Panc1 (cell line): ENCODE measurements at regions not wholly inside any gene's neighbourhood (a gene's known extent, or its start where the extent isn't known, plus 50 kb on each side); places are given as distances from the start of the nearest gene placed in this dataset.

ENCODE experiments used
- ATAC-seq: fragments of 200-7000 bp; cut with Tn5 transposase; 2 replicates; pipeline ENCODE4 v1.9.1; 2020; ENCODE audit warnings: mild to moderate bottlenecking, moderate library complexity
- BruUV-seq: library from RNA; stranded (reverse); fragments of 400-500 nt; replicated peaks from 2 replicates; lab custom pipeline; 2021; lab: Mats Ljungman, UMichigan
- CTCF ChIA-PET: fragments of 300-600 bp; sonication (Branson Sonifier 250); formaldehyde crosslinking; loops from one replicate; lab custom pipeline; 2022; ENCODE audit warnings: antibody characterized with exemption; lab: Charles Lee
- POLR2A ChIA-PET: fragments of 300-600 bp; sonication (Branson Sonifier 250); formaldehyde crosslinking; loops from one replicate; lab custom pipeline; 2022; ENCODE audit warnings: antibody characterized with exemption; lab: Charles Lee
- DNase-seq: peaks from one replicate; pipeline ENCODE4 v3.0.0-alpha.2; 2010; ENCODE audit warnings: low read depth, low spot score
- H3K27ac ChIP-seq: 2 replicates; pipeline ENCODE4 v1.5.1; 2011; ENCODE audit warnings: mild to moderate bottlenecking, low read length, inconsistent platforms
- H3K27me3 ChIP-seq: fragments of 200-500 bp; sonication (Bioruptor generic); 2 replicates; pipeline ENCODE4 v1.6.0; 2014; ENCODE audit warnings: low read length, inconsistent platforms; ENCODE audit not compliant: control insufficient read depth, insufficient read depth
- H3K36me3 ChIP-seq: fragments of 200-500 bp; sonication (Bioruptor generic); 2 replicates; pipeline ENCODE4 v1.5.1; 2014; ENCODE audit warnings: inconsistent platforms, mild to moderate bottlenecking, low read length, moderate library complexity; ENCODE audit not compliant: control insufficient read depth, insufficient read depth
- H3K4me1 ChIP-seq: 2 replicates; pipeline ENCODE4 v1.5.1; 2011; ENCODE audit warnings: inconsistent platforms, mild to moderate bottlenecking, low read length, moderate library complexity; ENCODE audit not compliant: control insufficient read depth, insufficient read depth
- H3K4me3 ChIP-seq, 2 experiments: 2 replicates each; pipeline ENCODE4 v1.5.1; 2011 to 2012; ENCODE audit warnings: low read depth in 2 of 2, low read length in 2 of 2, mild to moderate bottlenecking in 2 of 2, inconsistent platforms in 1 of 2, moderate library complexity in 1 of 2
- H3K9me3 ChIP-seq: fragments of 200-500 bp; sonication (Bioruptor generic); 2 replicates; pipeline ENCODE4 v1.5.1; 2014; ENCODE audit warnings: low read depth, mild to moderate bottlenecking, inconsistent platforms, low read length, moderate library complexity; ENCODE audit not compliant: control insufficient read depth, insufficient read depth
- POLR2AphosphoS5 ChIP-seq: IDR thresholded peaks from 2 replicates; pipeline ENCODE4 v1.6.1; 2012; ENCODE audit warnings: mild to moderate bottlenecking, low read depth, low read length, moderate library complexity
- REST ChIP-seq, 2 experiments: IDR thresholded peaks; 2 replicates each; pipeline ENCODE4 v1.6.1; 2011 to 2012; ENCODE audit warnings: low read depth in 2 of 2, control low read depth in 1 of 2, low read length in 1 of 2, mild to moderate bottlenecking in 1 of 2, moderate library complexity in 1 of 2; ENCODE audit not compliant: insufficient read depth in 1 of 2
- SIN3A ChIP-seq: IDR thresholded peaks from 2 replicates; pipeline ENCODE4 v1.6.1; 2012; ENCODE audit warnings: low read depth, mild to moderate bottlenecking, low read length, moderate library complexity, borderline replicate concordance; ENCODE audit not compliant: insufficient read depth
- TCF7L2 ChIP-seq: IDR thresholded peaks from 2 replicates; pipeline ENCODE4 v1.6.1; 2011; ENCODE audit warnings: mild to moderate bottlenecking, low read depth, low read length, inconsistent platforms
- in situ Hi-C: cut with HindIII; loops from 2 replicates; pipeline ENCODE4 v1.10.0; 2016; ENCODE audit warnings: low sequenced_read_pairs, low pct_unique_long_range_greater_than_20kb
- intact Hi-C: fragments of 100-400 bp; cut with micrococcal nuclease; formaldehyde crosslinking; loops from one replicate; pipeline ENCODE4 v1.10.0; 2022; ENCODE audit not compliant: unreplicated experiment
- TF ChIP-seq, protein P1 (sequence below): fragments of 450-650 bp; IDR thresholded peaks from 2 replicates; pipeline ENCODE4 v1.5.1; 2017; ENCODE audit warnings: mild to moderate bottlenecking

DNA sequence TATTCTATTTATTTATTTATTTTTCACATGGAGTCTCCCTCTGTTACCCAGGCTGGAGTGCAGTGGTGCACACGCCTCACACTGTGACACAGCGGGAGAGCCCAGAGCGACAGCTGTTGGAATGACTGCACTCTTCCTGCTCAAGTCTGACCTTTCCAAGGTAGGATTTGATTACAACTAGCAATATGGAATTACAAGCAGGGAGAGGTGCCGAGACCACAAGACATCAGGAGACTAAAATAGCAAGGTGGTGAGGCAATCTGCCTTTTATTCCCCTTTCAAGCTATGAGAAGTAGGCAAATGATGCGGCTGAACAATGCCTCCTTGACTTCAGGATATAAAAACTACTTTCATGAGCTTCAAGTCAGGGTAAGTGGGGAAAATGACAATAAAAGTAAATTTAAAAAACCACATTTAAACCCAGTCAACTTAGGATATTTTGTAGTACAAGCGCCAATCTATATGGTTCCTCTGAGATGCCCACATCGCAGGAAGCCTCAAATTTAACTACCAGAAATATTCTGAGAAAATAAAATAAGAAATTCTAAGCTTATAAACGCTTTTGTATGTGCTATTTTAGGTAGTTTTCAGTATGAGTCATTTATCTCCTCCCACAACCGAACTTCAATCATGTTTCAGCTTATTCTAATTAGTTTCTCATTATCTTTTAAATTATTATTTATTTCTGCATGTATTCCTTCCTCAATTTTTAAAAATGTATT, 146.9 kb upstream of the SGK1 start:
- H3K9me3 ChIP-seq = no peaks in the 10 kb centered on the region
- TF ChIP-seq POLR2AphosphoS5 (no peak), TCF7L2 (no peak), REST (IDR thresholded peaks at IDR 0.05; ENCODE audit: insufficient read depth in 1 of 2, low read depth in 2 of 2, low read length in 1 of 2) (no peak), SIN3A (no peak)
- TF ChIP-seq, protein P1, sequence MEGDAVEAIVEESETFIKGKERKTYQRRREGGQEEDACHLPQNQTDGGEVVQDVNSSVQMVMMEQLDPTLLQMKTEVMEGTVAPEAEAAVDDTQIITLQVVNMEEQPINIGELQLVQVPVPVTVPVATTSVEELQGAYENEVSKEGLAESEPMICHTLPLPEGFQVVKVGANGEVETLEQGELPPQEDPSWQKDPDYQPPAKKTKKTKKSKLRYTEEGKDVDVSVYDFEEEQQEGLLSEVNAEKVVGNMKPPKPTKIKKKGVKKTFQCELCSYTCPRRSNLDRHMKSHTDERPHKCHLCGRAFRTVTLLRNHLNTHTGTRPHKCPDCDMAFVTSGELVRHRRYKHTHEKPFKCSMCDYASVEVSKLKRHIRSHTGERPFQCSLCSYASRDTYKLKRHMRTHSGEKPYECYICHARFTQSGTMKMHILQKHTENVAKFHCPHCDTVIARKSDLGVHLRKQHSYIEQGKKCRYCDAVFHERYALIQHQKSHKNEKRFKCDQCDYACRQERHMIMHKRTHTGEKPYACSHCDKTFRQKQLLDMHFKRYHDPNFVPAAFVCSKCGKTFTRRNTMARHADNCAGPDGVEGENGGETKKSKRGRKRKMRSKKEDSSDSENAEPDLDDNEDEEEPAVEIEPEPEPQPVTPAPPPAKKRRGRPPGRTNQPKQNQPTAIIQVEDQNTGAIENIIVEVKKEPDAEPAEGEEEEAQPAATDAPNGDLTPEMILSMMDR = no peak
- H3K27me3 ChIP-seq = no peaks in the 10 kb centered on the region
- ChIA-PET POLR2A (interaction anchor here (0.6 kb wide), 1 partner anchor 166 kb away, joined by 5 read pairs; no protein-coding TSS in a partner anchor), CTCF (no interaction called here)
- ATAC-seq (no peak), DNase-seq (no peak)
- no TSS peak for BruUV-seq
- intact Hi-C loops (no loop called here), in situ Hi-C loops (no loop called here)
- no peaks in the 10 kb centered on the region for H3K36me3 ChIP-seq
- no peak overlapping the region for H3K4me3 ChIP-seq
- H3K27ac ChIP-seq = no peak overlapping the region
- no peaks in the 10 kb centered on the region for H3K4me1 ChIP-seq

DNA sequence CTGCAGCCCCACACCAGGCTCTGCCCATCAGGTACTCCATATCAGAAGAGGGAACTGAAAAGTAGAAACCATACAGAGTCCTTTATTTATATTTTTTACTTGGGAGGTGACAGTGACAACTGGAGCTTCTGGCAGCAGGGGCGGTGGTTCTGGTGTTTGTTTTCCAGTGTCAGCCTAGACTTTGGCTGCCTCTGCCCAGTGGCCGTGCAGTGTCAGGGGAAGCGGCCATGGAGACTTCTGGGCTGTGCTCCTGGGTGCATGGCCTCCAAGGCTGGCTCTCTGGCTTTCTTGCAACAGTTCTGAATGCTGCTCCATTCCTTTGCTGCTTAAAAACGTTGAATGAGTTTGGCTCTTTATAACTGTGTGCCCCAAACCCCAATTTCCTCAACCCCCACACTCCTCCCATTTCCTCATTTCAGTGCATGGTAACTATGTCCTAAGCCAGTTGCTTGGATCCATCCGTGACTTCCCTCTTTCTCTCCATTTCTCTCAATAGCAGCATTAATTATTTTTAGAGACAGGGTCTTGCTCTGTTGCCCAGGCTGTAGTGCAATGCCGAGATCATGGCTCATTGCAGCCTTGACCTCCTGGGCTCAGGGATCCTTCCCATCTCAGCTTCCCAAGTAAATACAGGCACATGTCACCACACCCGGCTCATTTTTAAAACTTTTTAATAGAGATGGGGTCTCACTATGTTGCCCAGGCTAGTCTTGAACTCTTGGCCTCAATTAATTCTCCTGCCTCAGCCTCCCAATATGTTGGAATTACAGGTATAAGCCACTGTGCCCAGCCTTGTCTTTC, 141.1 kb upstream of the SGK1 start:
- no peak for TF ChIP-seq TCF7L2
- TF ChIP-seq, protein P1 = no peak
- no peak for TF ChIP-seq REST (IDR thresholded peaks at IDR 0.05; ENCODE audit: insufficient read depth in 1 of 2, low read depth in 2 of 2, low read length in 1 of 2)
- no peak for TF ChIP-seq POLR2AphosphoS5
- TF ChIP-seq SIN3A = no peak
- POLR2A ChIA-PET = no interaction called here
- Histone ChIP-seq H3K27ac (no peak overlapping the region), H3K27me3 (no peaks in the 10 kb centered on the region), H3K36me3 (no peaks in the 10 kb centered on the region), H3K9me3 (no peaks in the 10 kb centered on the region), H3K4me1 (no peaks in the 10 kb centered on the region), H3K4me3 (no peak overlapping the region)
- in situ Hi-C loops = no loop called here
- intact Hi-C loops = no loop called here
- ATAC-seq (no peak), DNase-seq (no peak)
- BruUV-seq = no TSS peak
- CTCF ChIA-PET = no interaction called here
